Naive B cell (primary cell): ENCODE measurements at regions not wholly inside any gene's neighbourhood (a gene's known extent, or its start where the extent isn't known, plus 50 kb on each side); places are given as distances from the start of the nearest gene placed in this dataset.
"Not testable (repeated sequence)": the region's sequence is repeated elsewhere in the genome, so short reads cannot be mapped to it uniquely, and the experiment has no call there.

ENCODE experiments used
- ATAC-seq, 2 donors: fragments of 150-1000 bp; cut with Tn5 transposase; 2 replicates each; pipeline ENCODE4 v1.10.0; 2021; ENCODE audit warnings: low read depth in 2 of 2, mild to moderate bottlenecking in 2 of 2, moderate library complexity in 2 of 2
- DNase-seq: peaks from one replicate; pipeline ENCODE4 v3.0.0; 2022
- H3K27ac Mint-ChIP-seq, 6 donors: one replicate each; pipeline ENCODE4 v1.8.0; 2020 to 2022; ENCODE audit warnings: mild to moderate bottlenecking in 6 of 6, mixed read lengths in 6 of 6, moderate library complexity in 5 of 6, inconsistent platforms in 2 of 6
- H3K27me3 Mint-ChIP-seq, 3 donors: one replicate each; pipeline ENCODE4 v1.8.0; 2021 to 2022; ENCODE audit warnings: mixed read lengths in 3 of 3, mild to moderate bottlenecking in 1 of 3
- H3K36me3 Mint-ChIP-seq, 2 donors: one replicate each; pipeline ENCODE4 v1.8.0; 2020 to 2022; ENCODE audit warnings: mixed read lengths in 2 of 2, inconsistent platforms in 1 of 2, mild to moderate bottlenecking in 1 of 2
- H3K4me1 Mint-ChIP-seq, 3 donors: one replicate each; pipeline ENCODE4 v1.8.0; 2020 to 2022; ENCODE audit warnings: mixed read lengths in 3 of 3, inconsistent platforms in 1 of 3, mild to moderate bottlenecking in 1 of 3, moderate library complexity in 1 of 3
- H3K4me3 Mint-ChIP-seq, 8 donors: one replicate each; pipeline ENCODE4 v1.8.0; 2020 to 2022; ENCODE audit warnings: mild to moderate bottlenecking in 8 of 8, mixed read lengths in 8 of 8, moderate library complexity in 8 of 8, inconsistent platforms in 2 of 8
- H3K9me3 Mint-ChIP-seq, 7 donors: one replicate each; pipeline ENCODE4 v1.8.0; 2020 to 2022; ENCODE audit warnings: mixed read lengths in 7 of 7, mild to moderate bottlenecking in 5 of 7, inconsistent platforms in 2 of 7, moderate library complexity in 1 of 7

DNA sequence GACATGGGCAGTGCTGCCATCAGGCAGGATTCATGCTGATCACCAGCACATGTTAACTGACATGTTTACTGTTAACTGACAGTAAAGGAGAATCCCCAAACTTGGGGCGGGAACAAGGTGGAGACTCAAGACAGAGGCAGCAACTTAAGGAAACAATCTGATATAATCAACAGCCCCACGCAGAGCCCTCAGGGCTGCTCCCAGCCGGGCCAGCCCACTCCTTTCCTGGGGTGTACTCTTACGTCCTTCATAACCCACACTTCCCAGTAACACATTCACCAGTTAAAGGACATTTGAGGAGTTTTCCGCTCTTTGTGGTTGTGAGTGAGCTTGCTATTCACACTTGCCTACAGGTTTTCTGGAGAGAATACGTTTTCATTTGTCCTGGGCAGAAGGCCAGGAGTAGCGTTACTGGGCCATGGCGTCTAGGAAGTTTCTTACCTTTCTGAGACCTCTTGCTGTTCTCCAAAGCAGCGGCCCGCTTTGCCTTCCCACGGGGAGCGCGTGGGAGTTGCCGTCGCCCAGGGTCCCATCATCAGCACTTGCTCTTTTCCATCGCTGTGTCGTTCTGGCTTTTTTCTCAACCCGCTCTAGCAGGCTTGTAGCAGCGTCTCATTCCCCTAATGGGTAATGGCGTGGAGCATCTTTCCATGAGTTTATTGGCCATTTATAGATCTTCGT is 56.4 kb downstream of the FOXF2 start:
- peaks cover under 1 to 13% (median 8%) of the 10 kb centered on the region in 7 donors for H3K9me3 Mint-ChIP-seq
- peaks cover 29 to 49% (median 46%) of the 10 kb centered on the region in 3 donors for H3K27me3 Mint-ChIP-seq
- no peak overlapping the region for H3K27ac Mint-ChIP-seq
- no peaks in the 10 kb centered on the region for H3K4me1 Mint-ChIP-seq
- no peak overlapping the region for H3K4me3 Mint-ChIP-seq
- no peak for ATAC-seq
- peaks cover 0 to 1% of the 10 kb centered on the region in 2 donors for H3K36me3 Mint-ChIP-seq
- DNase-seq, result no peak

DNA sequence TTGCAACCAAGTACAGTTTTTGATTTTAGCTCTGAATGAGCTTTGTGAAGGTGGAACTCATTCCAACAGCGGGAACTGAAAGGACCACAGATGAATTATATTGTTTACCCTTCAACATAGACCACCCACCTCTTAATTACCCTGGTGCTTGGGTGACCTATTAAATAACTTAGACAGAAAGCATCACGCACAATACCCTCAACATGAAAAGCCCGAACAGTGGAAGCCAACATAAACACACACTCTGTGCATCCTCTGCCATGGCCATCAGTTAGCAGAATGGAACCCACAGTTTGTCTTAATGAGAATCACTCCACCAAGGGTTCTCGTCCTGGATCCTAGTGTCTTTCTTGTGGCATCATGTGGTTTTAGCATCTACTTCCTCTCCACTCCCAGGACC is 60.5 kb downstream of the FOXF2 start:
- H3K36me3 Mint-ChIP-seq, result peaks cover 0 to 14% of the 10 kb centered on the region in 2 donors
- H3K27me3 Mint-ChIP-seq, result peaks cover 36 to 55% (median 54%) of the 10 kb centered on the region in 3 donors
- H3K27ac Mint-ChIP-seq, result no peak overlapping the region
- H3K4me1 Mint-ChIP-seq, result no peaks in the 10 kb centered on the region
- ATAC-seq (no peak), DNase-seq (no peak)
- peaks cover 9 to 21% (median 12%) of the 10 kb centered on the region in 7 donors for H3K9me3 Mint-ChIP-seq
- no peak overlapping the region for H3K4me3 Mint-ChIP-seq

DNA sequence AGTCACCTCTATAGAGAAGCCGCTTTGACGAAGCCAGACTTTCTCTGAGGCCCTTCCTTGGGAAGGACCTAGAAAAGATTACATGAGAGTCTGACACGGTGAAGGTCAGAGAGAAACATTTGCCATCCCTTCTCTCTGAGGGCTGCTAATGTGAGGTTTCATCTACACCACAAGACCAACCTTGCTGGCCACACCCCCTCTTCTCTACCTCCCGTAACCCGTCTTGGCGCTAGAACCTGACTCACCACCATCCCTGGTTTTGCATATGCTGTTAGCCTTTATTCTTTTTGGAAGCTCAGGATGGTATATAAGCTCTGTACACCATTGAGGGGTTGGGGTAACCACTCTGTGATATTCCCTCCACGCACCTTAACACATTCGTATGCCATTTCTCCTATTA is 63.6 kb downstream of the FOXF2 start:
- H3K9me3 Mint-ChIP-seq, result peaks cover 9 to 21% (median 10%) of the 10 kb centered on the region in 7 donors
- peaks cover 23 to 54% (median 39%) of the 10 kb centered on the region in 3 donors for H3K27me3 Mint-ChIP-seq
- H3K27ac Mint-ChIP-seq, result no peak overlapping the region
- DNase-seq, result no peak
- H3K4me3 Mint-ChIP-seq, result no peak overlapping the region
- no peaks in the 10 kb centered on the region for H3K4me1 Mint-ChIP-seq
- peaks cover 0 to 14% of the 10 kb centered on the region in 2 donors for H3K36me3 Mint-ChIP-seq
- no peak for ATAC-seq

DNA sequence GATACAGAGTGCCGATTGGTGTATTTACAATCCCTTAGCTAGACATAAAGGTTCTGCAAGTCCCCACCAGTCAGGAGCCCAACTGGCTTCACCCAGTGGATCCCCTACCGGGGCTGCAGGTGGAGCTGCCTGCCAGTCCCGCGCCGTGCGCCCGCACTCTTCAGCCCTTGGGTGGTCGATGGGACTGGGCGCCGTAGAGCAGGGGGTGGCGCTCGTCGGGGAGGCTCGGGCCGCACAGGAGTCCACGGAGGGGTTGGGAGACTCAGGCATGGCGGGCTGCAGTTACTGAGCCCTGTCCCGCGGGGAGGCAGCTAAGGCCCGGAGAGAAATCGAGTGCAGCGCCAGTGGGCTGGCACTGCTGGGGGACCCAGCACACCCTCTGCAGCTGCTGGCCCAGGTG is 67.4 kb downstream of the FOXF2 start:
- not testable (repeated sequence) for H3K9me3 Mint-ChIP-seq, H3K4me3 Mint-ChIP-seq, ATAC-seq, DNase-seq, H3K36me3 Mint-ChIP-seq, H3K27ac Mint-ChIP-seq, H3K4me1 Mint-ChIP-seq
- peaks cover 13 to 23% (median 22%) of the 10 kb centered on the region in 3 donors for H3K27me3 Mint-ChIP-seq

DNA sequence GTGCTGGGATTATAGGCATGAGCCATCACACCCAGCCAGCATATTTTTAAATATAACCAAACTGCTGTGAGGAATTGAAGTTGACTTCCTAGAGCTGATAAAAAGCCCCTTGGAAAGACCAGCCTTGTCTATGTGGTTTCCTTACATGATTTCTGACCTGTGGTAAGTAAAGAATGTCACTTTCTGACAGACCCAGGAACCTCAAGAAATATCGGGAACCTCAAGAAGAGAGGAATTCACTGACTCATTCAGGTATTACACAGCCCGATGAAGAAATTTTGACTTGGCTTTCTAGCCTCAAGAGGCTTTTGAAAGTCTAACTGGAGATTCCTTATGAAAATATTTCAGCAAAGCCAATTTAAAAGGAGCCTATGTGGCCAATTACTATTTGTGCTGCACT is 71.8 kb downstream of the FOXF2 start:
- Mint-ChIP-seq H3K4me1 (no peaks in the 10 kb centered on the region), H3K9me3 (peaks cover 0 to 1% (median 0%) of the 10 kb centered on the region in 7 donors), H3K4me3 (no peak overlapping the region), H3K27ac (no peak overlapping the region), H3K27me3 (peaks cover 6 to 38% (median 17%) of the 10 kb centered on the region in 3 donors), H3K36me3 (no peaks in the 10 kb centered on the region)
- ATAC-seq (no peak), DNase-seq (no peak)

DNA sequence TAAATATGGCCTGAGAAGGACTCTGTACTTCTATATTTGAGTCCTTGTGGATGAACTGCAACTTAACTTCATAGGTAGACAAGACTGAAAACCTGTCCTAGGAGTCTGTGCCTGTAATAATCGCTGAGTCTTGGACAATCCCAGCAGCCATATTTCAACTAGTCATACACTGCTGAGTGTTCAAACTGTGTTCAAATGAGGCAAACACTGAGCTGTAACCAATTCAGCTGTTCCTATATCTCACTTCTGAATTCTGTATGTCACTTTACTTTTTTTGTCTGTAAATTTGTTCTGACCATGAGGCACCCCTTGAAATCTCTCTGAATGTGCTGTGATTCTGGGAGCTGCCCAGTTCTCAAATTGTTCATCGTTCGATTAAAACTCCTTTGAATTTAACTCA is 72.4 kb downstream of the FOXF2 start:
- DNase-seq (no peak), ATAC-seq (no peak)
- H3K36me3 Mint-ChIP-seq, result no peaks in the 10 kb centered on the region
- H3K27ac Mint-ChIP-seq, result no peak overlapping the region
- H3K9me3 Mint-ChIP-seq, result peaks cover 0 to 1% (median 0%) of the 10 kb centered on the region in 7 donors
- H3K4me1 Mint-ChIP-seq, result no peaks in the 10 kb centered on the region
- peaks cover 6 to 43% (median 13%) of the 10 kb centered on the region in 3 donors for H3K27me3 Mint-ChIP-seq
- H3K4me3 Mint-ChIP-seq, result no peak overlapping the region

DNA sequence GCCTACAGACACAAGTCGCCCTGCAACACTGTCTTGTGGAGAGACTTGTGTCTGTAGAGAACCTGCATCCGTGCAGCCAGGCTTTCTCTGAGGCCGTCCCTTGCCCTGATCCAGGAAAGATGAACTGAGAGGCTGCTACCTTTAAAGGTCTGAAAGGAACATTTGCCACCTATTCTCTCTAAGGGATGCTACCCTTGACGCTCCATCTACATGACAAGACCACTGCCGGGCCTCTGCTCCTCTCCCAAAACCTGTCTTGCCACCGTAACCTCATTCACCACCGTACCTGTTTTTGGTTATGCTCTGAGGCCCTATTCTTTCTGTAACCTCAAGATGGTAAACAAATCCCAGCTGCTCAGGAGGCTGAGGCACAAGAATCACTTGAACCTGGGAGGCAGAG is 73.9 kb downstream of the FOXF2 start:
- Mint-ChIP-seq H3K27ac (peak overlapping the region in 1 of 6 donors; percentile 60), H3K4me3 (no peak overlapping the region), H3K36me3 (no peaks in the 10 kb centered on the region), H3K4me1 (no peaks in the 10 kb centered on the region), H3K9me3 (peaks cover 0 to 1% (median 0%) of the 10 kb centered on the region in 7 donors), H3K27me3 (peaks cover 11 to 52% (median 19%) of the 10 kb centered on the region in 3 donors)
- DNase-seq (no peak), ATAC-seq (no peak)

DNA sequence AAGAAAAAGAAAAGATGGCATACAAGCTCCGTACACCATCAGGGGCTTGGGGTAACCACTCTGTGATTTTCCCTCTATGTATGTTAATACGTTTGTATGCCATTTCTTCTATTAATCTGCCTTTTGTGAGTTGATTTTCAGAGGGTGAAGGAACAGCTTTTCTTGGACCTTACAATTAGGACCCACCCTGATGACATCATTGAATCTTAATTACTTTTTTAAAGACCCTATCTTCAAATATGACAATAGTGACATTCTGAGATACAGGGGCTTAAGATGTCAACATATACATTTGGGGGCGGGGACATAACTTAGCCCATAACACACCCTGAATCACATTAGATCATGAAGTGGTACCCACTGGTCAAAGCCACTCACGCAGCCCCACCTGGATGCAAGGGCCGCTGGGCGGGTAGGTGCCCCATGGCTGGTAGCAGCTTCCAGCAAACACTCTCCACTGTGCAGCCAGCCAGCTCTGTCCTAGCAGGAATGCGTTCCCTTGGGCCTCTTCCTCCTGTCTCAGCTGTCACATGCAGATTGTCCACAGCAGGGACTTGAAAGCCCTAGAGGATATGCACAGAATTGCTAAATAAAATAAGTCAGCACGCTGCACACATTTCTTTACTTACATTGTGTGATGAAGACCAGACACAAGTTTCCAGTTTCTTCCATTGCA is 74.5 kb downstream of the FOXF2 start:
- Mint-ChIP-seq H3K27me3 (peaks cover 10 to 50% (median 19%) of the 10 kb centered on the region in 3 donors), H3K36me3 (no peaks in the 10 kb centered on the region), H3K4me3 (no peak overlapping the region), H3K9me3 (peaks cover 0 to 1% (median 0%) of the 10 kb centered on the region in 7 donors), H3K4me1 (no peaks in the 10 kb centered on the region), H3K27ac (no peak overlapping the region)
- DNase-seq (no peak), ATAC-seq (no peak)

DNA sequence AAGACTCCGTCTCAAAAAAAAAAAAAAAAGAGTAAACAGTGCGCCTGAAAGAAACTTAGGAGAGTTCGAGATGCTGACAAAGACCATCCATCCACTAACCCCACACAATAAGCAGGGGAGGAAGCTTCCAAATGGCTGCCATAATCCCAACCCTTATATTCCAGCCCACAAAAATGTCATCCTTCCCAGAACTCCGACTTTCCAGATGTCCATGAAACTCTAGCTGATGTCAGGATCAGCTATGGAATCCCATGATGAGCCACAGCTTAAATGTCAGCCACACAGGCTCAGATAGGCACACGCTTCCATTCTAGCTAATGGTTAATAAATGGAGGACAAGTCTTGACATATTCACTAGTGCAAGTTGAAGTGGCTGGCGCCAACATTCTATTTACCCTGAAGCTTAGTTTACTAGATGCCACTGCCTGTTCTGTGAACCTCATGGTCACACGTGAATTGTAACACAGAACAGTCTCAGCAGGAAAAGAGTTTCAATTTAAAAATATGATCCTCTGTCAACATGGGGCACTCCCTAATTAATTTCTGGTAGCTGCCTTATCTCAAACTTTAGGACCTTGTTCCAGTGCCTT is 75.5 kb downstream of the FOXF2 start:
- no peaks in the 10 kb centered on the region for H3K36me3 Mint-ChIP-seq
- H3K27me3 Mint-ChIP-seq, result peaks cover 6 to 52% (median 19%) of the 10 kb centered on the region in 3 donors

DNA sequence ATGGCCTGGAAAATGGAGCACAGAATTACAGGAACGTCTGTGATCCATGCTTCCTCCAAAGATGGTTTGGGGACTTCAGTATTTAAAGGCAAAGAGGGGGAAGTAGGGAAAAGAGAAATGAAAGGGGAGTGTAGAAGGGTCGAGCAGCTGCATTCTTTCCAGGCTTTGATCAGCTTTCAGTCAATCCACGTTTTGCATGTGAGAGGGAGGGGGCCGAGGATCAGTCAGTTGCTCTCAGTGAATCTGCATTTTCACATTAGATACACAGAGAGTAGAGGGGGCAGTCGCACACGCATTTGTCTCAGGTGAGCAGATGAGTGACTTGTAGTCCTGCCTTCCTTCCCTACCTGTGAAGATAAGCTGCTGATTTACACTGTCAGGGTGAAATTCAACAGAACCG is 78.8 kb downstream of the FOXF2 start:
- H3K27me3 Mint-ChIP-seq, result peaks cover 20 to 65% (median 40%) of the 10 kb centered on the region in 3 donors
- no peak overlapping the region for H3K4me3 Mint-ChIP-seq
- H3K27ac Mint-ChIP-seq, result no peak overlapping the region
- ATAC-seq, result no peak
- no peaks in the 10 kb centered on the region for H3K4me1 Mint-ChIP-seq
- DNase-seq, result no peak
- peaks cover 0 to 3% (median 0%) of the 10 kb centered on the region in 7 donors for H3K9me3 Mint-ChIP-seq
- H3K36me3 Mint-ChIP-seq, result no peaks in the 10 kb centered on the region

More for the DNA sequence above, 75.5 kb downstream of the FOXF2 start:
- no peak overlapping the region for H3K27ac Mint-ChIP-seq
- DNase-seq (no peak), ATAC-seq (no peak)
- no peaks in the 10 kb centered on the region for H3K4me1 Mint-ChIP-seq
- no peak overlapping the region for H3K4me3 Mint-ChIP-seq
- H3K9me3 Mint-ChIP-seq, result peaks cover 0 to 3% (median 0%) of the 10 kb centered on the region in 7 donors

DNA sequence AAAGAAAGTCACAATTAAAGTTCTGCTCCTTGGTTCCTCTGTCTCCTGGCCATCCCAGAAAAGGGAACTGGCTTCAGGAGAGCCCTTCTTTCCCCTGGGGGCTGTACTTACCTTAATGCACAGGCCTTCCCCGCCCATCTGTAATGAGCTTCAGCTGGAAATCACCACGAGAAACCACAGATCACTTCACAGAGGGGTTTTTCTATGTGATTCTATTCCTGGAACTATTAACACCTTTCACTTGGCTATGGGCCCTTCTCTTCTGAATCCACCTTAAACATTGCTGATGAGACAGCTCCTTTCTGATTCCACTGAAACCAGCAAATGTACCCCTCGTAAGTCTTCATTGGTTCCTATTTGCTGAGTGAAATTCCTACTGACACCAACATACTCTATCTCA is 80.7 kb downstream of the FOXF2 start:
- peaks cover 26 to 67% (median 46%) of the 10 kb centered on the region in 3 donors for H3K27me3 Mint-ChIP-seq
- peak overlapping the region in 1 of 6 donors; percentile 1 for H3K27ac Mint-ChIP-seq
- H3K4me1 Mint-ChIP-seq, result no peaks in the 10 kb centered on the region
- no peaks in the 10 kb centered on the region for H3K36me3 Mint-ChIP-seq
- H3K4me3 Mint-ChIP-seq, result peak overlapping the region in 1 of 8 donors; percentile 2
- ATAC-seq, result no peak
- no peak for DNase-seq
- peaks cover 0 to 3% (median 0%) of the 10 kb centered on the region in 7 donors for H3K9me3 Mint-ChIP-seq

DNA sequence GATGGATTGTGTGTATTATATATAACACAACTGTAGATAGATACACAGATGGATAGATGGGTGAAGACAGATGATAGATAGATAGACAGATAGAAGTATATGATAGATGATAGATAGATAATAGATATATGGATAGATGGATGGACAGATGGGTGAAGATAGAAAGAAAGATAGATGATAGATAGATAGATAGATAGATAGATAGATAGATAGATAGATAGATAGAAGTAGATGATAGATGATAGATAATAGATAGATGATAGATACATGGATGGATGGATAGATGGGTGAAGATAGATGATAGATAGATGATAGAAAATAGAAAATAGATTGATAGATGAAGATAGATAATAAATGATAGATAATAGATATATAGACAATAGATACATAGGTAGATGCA is 83.3 kb downstream of the FOXF2 start:
- Mint-ChIP-seq H3K27ac (no peak overlapping the region), H3K9me3 (peaks cover 0 to 3% (median 0%) of the 10 kb centered on the region in 7 donors), H3K4me3 (no peak overlapping the region), H3K36me3 (no peaks in the 10 kb centered on the region), H3K4me1 (no peaks in the 10 kb centered on the region), H3K27me3 (peaks cover 31 to 50% (median 41%) of the 10 kb centered on the region in 3 donors)
- DNase-seq (no peak), ATAC-seq (no peak)

DNA sequence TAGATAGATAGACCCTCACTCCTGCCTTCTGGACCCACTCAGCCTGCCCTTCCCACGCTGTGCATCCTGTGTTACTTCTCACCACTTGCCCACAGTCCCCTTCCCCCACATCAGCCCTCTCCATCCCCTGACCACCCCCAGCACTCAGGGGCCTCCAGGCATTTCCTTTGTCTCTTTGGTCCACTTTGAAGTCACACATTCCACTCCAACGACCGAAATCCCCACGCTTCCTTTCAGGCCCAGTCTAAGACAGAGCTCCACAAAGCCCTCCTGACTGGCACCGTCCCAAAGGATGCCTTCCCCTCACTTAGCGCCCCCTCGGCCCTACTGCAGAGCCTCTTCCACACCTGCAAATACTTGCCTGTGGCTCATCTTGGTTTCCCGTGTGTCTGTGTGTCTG is 83.8 kb downstream of the FOXF2 start:
- H3K27ac Mint-ChIP-seq, result no peak overlapping the region
- peaks cover 27 to 46% (median 35%) of the 10 kb centered on the region in 3 donors for H3K27me3 Mint-ChIP-seq
- no peak for DNase-seq
- no peaks in the 10 kb centered on the region for H3K4me1 Mint-ChIP-seq
- peaks cover 0 to 4% (median 0%) of the 10 kb centered on the region in 7 donors for H3K9me3 Mint-ChIP-seq
- no peak overlapping the region for H3K4me3 Mint-ChIP-seq
- ATAC-seq, result no peak
- H3K36me3 Mint-ChIP-seq, result no peaks in the 10 kb centered on the region

DNA sequence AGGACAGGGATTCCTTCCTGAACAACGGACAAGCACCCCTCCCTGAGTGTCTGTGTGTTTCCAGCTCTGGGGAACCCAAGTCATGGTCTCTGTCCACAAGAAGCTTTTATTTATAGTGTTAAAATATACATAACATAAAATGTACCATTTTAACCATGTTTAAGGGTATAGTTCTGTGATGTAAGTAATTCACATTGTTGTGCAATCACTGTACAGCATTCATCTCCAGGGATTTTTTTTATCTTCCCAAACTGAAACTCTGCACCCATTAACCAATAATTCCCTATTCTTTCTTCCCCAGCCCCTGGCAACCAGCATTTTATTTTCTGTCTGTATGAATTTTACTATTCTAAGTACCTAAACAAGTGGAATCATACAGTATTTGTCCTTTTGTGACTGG is 84.2 kb downstream of the FOXF2 start:
- Mint-ChIP-seq H3K36me3 (no peaks in the 10 kb centered on the region), H3K9me3 (peaks cover 0 to 8% (median 0%) of the 10 kb centered on the region in 7 donors), H3K4me1 (no peaks in the 10 kb centered on the region), H3K27ac (no peak overlapping the region), H3K27me3 (peaks cover 26 to 49% (median 35%) of the 10 kb centered on the region in 3 donors), H3K4me3 (no peak overlapping the region)
- DNase-seq (no peak), ATAC-seq (no peak)
